Activated T-cell treated with anti-CD3 and anti-CD28 coated beads, Interleukin-2, amount 50 U/mL, for 72 hours (primary cell): ENCODE measurements at regions not wholly inside any gene's neighbourhood (a gene's known extent, or its start where the extent isn't known, plus 50 kb on each side); places are given as distances from the start of the nearest gene placed in this dataset.
A peak's percentile ranks its signal among the peaks of the same experiment; 100 is the strongest.

Source experiments
- ATAC-seq, 2 donors: fragments of 150-1000 bp; cut with Tn5 transposase; replicated peaks in 1 of 2; 2 replicates each; pipeline ENCODE4 v1.10.0; 2021; ENCODE audit warnings: moderate library complexity in 2 of 2, mild to moderate bottlenecking in 1 of 2
- DNase-seq, 2 donors: peaks; one replicate each; pipeline ENCODE4 v3.0.0; 2021 to 2022; ENCODE audit warnings: mixed read lengths in 1 of 2
- H3K27ac Mint-ChIP-seq: one replicate; pipeline ENCODE4 v1.8.0; 2022; ENCODE audit warnings: mild to moderate bottlenecking, moderate library complexity, mixed read lengths
- H3K27me3 Mint-ChIP-seq: one replicate; pipeline ENCODE4 v1.8.0; 2022; ENCODE audit warnings: low read depth, mixed read lengths
- H3K36me3 Mint-ChIP-seq, 2 donors: one replicate each; pipeline ENCODE4 v1.8.0; 2022; ENCODE audit warnings: mixed read lengths in 2 of 2, mild to moderate bottlenecking in 1 of 2; ENCODE audit not compliant: insufficient read depth in 2 of 2
- H3K4me1 Mint-ChIP-seq: one replicate; pipeline ENCODE4 v1.8.0; 2022; ENCODE audit warnings: low read depth, mixed read lengths
- H3K4me3 Mint-ChIP-seq, 2 donors: one replicate each; pipeline ENCODE4 v1.8.0; 2022; ENCODE audit warnings: mild to moderate bottlenecking in 2 of 2, mixed read lengths in 2 of 2, moderate library complexity in 2 of 2
- H3K9me3 Mint-ChIP-seq, 2 donors: one replicate each; pipeline ENCODE4 v1.8.0; 2022; ENCODE audit warnings: mixed read lengths in 2 of 2

DNA sequence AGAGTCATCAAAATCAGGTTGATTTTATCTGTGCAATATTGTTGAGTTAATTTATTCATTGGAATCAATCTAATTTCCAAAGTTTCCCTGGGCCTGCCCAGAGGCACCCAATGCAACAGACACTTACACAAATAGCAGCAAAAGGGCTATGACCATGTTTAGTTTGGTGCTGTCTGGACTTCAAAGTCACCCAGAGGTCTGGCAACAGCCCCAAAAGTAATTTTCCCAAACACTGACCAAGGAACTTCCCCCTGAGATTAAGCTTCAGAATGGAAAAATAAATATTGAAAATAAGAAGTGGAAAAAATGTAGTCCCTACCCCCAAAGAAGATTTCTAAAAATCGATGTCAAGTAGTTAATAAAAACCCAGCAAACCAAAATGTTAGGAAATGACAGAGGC is 70.9 kb upstream of the RNF152 start:
- Mint-ChIP-seq H3K36me3 (no peaks in the 10 kb centered on the region), H3K4me3 (no peak overlapping the region), H3K27ac (no peak overlapping the region), H3K9me3 (no peaks in the 10 kb centered on the region), H3K4me1 (no peaks in the 10 kb centered on the region), H3K27me3 (peaks cover 26% of the 10 kb centered on the region)
- ATAC-seq (no peak), DNase-seq (no peak)

DNA sequence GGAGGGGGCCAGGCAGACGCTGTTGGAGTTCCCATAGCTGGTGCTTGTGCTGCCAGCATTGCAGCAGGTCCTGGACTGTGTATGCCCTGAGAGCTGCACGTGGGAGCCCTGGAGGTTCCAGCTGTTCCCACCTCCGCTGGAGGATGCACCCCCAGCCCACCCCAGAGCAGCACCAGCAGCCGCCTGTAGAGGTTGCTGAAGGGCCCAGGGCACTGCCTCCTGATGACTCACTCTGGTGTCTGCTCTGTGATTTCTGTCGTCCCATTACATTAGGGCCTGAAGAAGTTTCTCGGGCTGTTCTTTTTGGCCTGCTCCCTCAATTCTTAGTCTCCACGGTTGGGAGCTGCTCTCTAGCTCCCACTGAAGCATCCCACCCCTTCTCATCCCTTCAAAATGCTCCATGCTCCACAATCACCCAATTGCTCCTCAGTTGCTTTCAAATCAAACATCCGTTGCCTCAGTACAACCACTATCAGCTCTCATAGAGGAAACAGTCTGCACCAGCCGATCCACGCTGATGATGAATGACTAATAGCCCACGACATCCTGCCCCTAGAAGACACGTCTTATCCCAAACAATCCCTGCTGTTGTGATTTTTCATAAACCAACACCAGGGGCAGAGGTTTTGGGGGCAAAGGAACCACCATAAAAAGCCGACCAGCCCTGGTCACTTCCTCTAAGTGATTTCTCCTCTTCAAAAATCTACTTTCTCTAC is 65.2 kb upstream of the RNF152 start:
- no peak for DNase-seq
- H3K4me1 Mint-ChIP-seq: peaks cover 13% of the 10 kb centered on the region
- peaks cover 36% of the 10 kb centered on the region for H3K27me3 Mint-ChIP-seq
- no peak overlapping the region for H3K4me3 Mint-ChIP-seq
- no peaks in the 10 kb centered on the region for H3K9me3 Mint-ChIP-seq
- no peak overlapping the region for H3K27ac Mint-ChIP-seq
- ATAC-seq: peak in 1 of 2 donors; percentile 28
- H3K36me3 Mint-ChIP-seq: no peaks in the 10 kb centered on the region

DNA sequence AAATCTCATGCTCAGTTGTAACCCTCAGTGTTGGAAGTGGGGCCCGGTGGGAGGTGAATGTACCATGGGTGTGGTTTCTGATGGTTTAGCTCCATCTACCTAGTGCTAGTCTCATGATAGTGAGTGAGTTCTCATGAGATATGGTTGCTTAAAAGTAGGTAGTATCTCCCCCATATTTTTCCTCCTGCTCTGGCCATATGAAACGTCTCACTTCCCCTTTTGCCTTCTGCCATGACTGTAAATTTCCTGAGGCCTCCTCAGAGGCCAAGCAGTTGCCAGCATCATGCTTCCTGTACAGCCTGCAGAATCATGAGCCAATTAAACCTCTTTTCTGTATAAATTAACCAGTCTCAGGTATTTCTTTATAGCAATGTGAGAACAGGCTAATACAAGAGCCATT is 62.8 kb upstream of the RNF152 start:
- no peaks in the 10 kb centered on the region for H3K36me3 Mint-ChIP-seq
- peaks cover 29% of the 10 kb centered on the region for H3K4me1 Mint-ChIP-seq

DNA sequence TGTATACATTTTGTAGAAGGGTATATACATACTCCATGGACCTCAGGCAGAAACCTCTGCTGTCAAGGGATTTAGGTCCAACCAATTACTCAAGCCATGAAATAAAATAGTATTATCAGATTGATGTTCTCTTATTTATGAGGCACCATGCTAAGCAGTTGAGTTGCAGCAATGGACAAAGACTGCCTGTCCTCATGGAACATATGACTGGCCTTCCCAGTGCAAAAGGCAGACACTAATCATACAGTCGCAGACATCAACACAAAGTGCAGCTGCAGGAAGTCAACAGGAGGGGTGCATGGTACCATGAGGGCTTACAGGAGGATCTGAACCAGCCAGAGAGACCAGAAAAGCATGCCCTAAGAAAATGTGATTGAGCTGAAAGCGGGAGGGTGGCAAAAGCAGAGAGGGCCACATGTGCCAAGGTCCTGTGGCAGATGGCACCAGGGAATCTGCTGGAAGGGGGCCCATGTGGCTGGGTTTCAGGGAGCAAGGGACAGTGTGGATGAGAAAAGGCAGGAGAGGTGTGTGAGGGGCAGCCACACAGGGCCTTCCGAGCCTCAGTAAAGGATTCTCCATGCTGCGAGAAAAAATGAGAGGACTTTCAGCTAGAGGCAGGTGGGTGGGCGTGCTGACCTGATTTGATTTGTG is 61.4 kb upstream of the RNF152 start:
- H3K27ac Mint-ChIP-seq: no peak overlapping the region
- H3K4me3 Mint-ChIP-seq: no peak overlapping the region
- no peak for DNase-seq

More for the DNA sequence above, 62.8 kb upstream of the RNF152 start:
- H3K4me3 Mint-ChIP-seq: no peak overlapping the region
- no peaks in the 10 kb centered on the region for H3K9me3 Mint-ChIP-seq
- no peak for DNase-seq
- no peak for ATAC-seq
- peaks cover 38% of the 10 kb centered on the region for H3K27me3 Mint-ChIP-seq
- H3K27ac Mint-ChIP-seq: no peak overlapping the region

DNA sequence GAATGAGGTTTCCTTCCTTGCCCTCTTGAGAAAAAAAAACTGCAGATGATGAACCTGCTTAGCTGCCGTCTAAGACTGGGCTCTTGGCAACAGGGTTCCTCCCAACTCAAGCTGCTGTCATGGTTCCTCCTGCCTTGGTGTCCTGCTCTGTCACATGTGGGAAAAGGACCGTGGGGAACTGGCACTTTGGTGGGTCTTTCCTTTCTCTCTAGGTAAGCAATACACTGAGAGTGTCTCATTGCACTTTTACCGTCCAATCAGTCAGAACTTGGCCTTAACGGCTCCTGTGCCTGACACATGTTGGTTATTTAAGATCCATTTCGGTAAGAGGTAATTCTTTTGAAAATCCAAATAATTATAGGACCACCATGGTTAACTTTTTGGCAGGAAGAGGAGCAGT is 60.8 kb upstream of the RNF152 start:
- H3K4me1 Mint-ChIP-seq: peaks cover 39% of the 10 kb centered on the region
- H3K4me3 Mint-ChIP-seq: peak overlapping the region in 1 of 2 donors; percentile 6
- DNase-seq (no peak), ATAC-seq (no peak)
- H3K27ac Mint-ChIP-seq: no peak overlapping the region
- no peaks in the 10 kb centered on the region for H3K36me3 Mint-ChIP-seq
- H3K9me3 Mint-ChIP-seq: no peaks in the 10 kb centered on the region
- H3K27me3 Mint-ChIP-seq: peaks cover 44% of the 10 kb centered on the region

More for the DNA sequence above, 61.4 kb upstream of the RNF152 start:
- H3K9me3 Mint-ChIP-seq: no peaks in the 10 kb centered on the region
- peaks cover 36% of the 10 kb centered on the region for H3K4me1 Mint-ChIP-seq
- no peak for ATAC-seq
- H3K36me3 Mint-ChIP-seq: no peaks in the 10 kb centered on the region
- H3K27me3 Mint-ChIP-seq: peaks cover 39% of the 10 kb centered on the region

DNA sequence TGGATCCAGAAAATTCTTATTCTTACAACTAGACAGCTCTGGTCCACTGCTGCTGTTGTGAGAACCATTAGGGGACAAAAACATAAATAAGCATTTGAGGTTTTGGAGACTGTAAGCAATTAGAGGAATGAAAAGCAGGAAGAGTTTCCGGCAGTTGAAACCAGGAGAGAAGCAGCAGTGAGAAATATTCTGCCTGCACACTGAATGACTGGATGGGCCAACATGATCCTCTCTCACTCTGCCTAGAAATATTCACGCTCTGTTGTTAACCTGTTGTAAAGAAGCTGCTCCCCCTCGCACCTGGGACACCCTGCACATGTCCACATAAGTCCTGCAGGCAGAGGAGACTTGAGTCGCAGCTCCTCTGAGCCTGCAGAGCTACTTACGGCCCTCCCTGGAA is 60.4 kb upstream of the RNF152 start:
- no peaks in the 10 kb centered on the region for H3K36me3 Mint-ChIP-seq
- H3K4me3 Mint-ChIP-seq: peak overlapping the region in 1 of 2 donors; percentile 6
- peaks cover 39% of the 10 kb centered on the region for H3K4me1 Mint-ChIP-seq
- peaks cover 48% of the 10 kb centered on the region for H3K27me3 Mint-ChIP-seq
- ATAC-seq (no peak), DNase-seq (no peak)
- no peak overlapping the region for H3K27ac Mint-ChIP-seq
- H3K9me3 Mint-ChIP-seq: no peaks in the 10 kb centered on the region

DNA sequence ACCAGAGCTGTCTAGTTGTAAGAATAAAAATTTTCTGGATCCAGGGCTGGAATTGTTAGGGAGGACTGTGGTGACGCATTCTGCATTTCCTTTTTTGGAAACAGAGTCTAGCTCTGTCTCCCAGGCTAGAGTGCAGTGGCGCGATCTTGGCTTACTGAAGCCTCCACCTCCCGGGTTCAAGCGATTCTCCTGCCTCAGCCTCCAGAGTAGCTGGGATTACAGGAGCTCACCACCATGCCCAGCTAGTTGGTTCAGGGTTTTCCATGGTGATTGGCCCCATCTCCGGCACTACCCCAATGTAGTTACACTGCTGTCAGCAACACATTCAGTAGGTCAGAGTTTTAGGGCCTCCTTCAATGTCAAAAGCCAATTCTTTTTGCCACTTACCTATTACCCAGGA is 58.6 kb upstream of the RNF152 start:
- Mint-ChIP-seq H3K27ac (no peak overlapping the region), H3K4me3 (no peak overlapping the region), H3K9me3 (no peaks in the 10 kb centered on the region), H3K4me1 (peaks cover 39% of the 10 kb centered on the region), H3K27me3 (peaks cover 62% of the 10 kb centered on the region), H3K36me3 (no peaks in the 10 kb centered on the region)
- ATAC-seq (no peak), DNase-seq (no peak)

DNA sequence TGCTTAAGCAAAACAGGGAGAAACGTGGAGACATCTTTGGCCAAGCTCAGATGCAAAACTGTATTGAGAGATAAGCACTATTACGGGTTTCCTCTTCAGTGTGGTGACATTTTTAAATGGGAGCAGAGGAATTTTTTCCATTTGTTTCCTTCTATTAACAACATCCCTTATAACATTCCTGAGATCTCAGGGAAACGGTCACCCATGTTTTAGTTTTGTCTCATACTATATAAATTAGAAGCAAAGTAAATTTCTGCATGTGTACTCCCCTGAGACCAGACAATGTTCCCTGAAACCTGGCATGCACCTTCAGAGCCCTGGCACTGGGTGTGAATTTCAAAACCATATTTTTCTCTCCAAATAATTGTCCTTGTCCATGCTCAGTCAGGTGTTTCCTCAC is 57.6 kb upstream of the RNF152 start:
- H3K4me3 Mint-ChIP-seq: no peak overlapping the region
- peaks cover 66% of the 10 kb centered on the region for H3K27me3 Mint-ChIP-seq
- ATAC-seq (no peak), DNase-seq (no peak)
- H3K4me1 Mint-ChIP-seq: peaks cover 39% of the 10 kb centered on the region
- H3K9me3 Mint-ChIP-seq: no peaks in the 10 kb centered on the region
- H3K36me3 Mint-ChIP-seq: no peaks in the 10 kb centered on the region
- H3K27ac Mint-ChIP-seq: no peak overlapping the region

DNA sequence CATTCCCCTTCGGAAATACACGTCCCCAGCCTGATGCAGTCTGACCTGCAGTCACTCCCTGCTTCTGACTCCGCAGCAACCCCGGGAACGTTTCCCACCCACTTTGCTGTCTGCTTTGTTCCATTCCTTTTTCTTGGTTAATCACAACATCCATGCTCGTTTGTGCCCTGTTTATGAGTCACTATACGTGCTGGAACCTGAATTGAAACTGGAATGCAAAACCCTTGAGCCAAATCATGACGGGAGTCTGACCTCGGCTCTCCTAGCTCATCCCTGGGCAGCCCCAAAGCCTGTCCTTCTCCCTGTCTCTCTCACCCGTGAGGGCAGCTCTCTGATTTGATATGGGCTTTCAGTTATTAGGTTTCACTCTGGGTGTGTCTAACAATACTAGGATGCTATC is 57.1 kb upstream of the RNF152 start:
- Mint-ChIP-seq H3K36me3 (no peaks in the 10 kb centered on the region), H3K9me3 (no peaks in the 10 kb centered on the region), H3K27me3 (peaks cover 70% of the 10 kb centered on the region), H3K27ac (no peak overlapping the region), H3K4me1 (peaks cover 39% of the 10 kb centered on the region), H3K4me3 (no peak overlapping the region)
- DNase-seq: no peak
- ATAC-seq: no peak

DNA sequence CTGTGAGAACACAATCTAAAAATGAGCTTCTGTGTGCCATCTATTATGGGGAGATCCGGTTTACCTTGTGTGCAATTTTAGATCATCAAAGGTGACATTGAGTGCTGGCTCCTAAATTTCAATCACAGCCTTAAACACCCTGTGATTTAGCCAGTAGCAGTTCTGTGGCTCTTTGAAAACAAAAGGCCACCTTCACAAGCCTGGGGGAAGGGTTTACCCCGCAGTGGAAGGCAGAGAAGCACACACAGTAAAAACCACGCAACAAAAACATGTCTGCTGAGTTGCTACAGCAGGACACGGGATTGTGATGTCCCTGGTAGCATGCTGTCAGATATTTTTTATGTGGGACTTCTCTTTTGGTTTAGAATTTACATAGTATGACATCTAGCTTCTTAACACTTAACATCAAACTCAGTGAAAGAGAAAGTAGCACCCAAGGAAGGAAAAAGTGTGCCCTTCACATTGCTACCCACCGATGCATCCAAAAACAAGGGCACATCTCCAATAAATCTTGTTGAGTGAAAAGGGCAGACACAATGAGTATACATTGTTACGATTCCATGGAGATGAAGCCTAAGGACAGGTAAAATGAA is 56.1 kb upstream of the RNF152 start:
- ATAC-seq (no peak), DNase-seq (no peak)
- H3K27me3 Mint-ChIP-seq: peaks cover 62% of the 10 kb centered on the region
- no peak overlapping the region for H3K27ac Mint-ChIP-seq
- no peaks in the 10 kb centered on the region for H3K9me3 Mint-ChIP-seq
- H3K4me1 Mint-ChIP-seq: peaks cover 38% of the 10 kb centered on the region
- no peaks in the 10 kb centered on the region for H3K36me3 Mint-ChIP-seq
- H3K4me3 Mint-ChIP-seq: no peak overlapping the region

DNA sequence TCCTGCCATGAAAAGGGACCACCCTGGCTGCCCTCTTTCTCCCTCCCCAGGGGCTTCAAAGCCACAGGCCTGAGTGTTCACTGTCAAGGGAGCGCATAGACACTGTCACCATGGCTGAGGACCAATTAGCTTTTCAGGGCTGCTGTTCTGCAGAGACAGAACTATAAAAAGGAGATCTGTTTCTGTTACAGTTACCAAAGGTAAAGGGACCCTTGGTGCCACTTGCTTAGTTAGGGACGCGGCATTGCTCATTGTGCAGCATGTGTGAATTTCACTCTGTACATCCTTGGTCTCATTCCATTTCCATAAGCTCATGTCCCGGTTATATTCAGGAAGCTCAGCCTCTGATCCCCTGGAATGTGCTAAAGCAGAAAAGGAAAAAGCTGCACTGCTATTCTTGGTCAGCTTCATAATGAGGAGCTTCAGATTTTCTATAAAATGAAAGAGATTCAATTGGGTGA is 55.5 kb upstream of the RNF152 start:
- H3K27ac Mint-ChIP-seq: no peak overlapping the region
- no peaks in the 10 kb centered on the region for H3K9me3 Mint-ChIP-seq
- no peak overlapping the region for H3K4me3 Mint-ChIP-seq
- no peaks in the 10 kb centered on the region for H3K36me3 Mint-ChIP-seq
- H3K4me1 Mint-ChIP-seq: peaks cover 37% of the 10 kb centered on the region
- H3K27me3 Mint-ChIP-seq: peaks cover 56% of the 10 kb centered on the region
- ATAC-seq: no peak
- DNase-seq: no peak

DNA sequence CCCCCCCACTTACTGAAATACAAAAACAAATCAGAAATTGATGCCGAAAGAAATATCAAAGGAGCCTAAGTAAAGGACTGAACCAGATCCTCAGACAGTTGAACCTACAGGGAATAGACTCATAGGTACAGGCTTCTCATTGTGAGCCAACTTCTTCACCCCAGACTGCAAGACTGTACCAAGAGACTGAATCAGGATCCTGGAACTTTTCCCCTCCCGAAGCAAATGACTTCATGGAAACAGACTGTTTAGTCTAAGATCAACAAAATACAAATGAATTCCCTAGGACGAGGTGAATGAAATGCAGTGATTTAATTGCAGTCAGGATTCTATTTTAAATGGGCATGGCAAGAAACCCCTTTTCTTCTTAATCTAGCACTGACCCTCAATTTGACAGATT is 53.6 kb upstream of the RNF152 start:
- no peak for DNase-seq
- peaks cover 55% of the 10 kb centered on the region for H3K27me3 Mint-ChIP-seq
- no peaks in the 10 kb centered on the region for H3K36me3 Mint-ChIP-seq
- no peak overlapping the region for H3K4me3 Mint-ChIP-seq
- no peak overlapping the region for H3K27ac Mint-ChIP-seq
- no peak for ATAC-seq
- no peaks in the 10 kb centered on the region for H3K9me3 Mint-ChIP-seq
- H3K4me1 Mint-ChIP-seq: peaks cover 21% of the 10 kb centered on the region

DNA sequence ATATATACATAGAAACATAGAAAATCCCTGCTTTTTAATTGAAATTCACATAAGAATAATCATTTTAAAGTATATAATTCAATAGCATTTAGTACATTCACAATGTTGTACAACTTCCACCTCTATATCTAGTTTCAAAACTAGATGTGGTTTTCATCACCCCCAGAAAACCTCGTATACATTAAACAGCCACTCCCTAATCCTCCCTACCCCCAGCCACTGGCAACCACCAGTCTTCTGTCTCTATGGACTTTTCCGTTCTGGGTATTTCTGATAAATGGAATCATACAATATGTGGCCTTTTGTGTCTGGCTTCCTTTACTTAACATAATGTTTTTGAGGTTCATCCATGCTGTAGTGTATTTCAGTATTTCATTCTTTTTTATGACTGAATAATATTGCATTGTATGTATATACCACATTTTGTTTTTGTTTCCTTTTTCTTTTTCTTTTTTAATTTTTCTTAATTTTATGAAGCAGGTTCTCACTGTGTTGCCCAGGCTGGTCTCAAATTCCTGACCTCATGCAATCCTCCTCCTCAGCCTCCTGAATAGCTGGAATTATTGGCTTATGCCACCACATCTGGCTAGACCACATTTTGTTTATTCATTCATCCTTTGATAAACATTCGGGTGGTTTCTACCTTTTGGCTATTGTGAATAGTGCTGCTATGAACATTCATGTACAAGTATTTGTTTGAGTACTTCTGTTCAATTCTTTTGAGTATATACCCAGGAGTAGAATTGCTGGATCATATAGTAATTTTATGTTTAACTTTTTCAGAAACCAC is 50.6 kb upstream of the RNF152 start:
- peaks cover 10% of the 10 kb centered on the region for H3K4me1 Mint-ChIP-seq
- peaks cover 28% of the 10 kb centered on the region for H3K27me3 Mint-ChIP-seq
- H3K27ac Mint-ChIP-seq: no peak overlapping the region
- no peak overlapping the region for H3K4me3 Mint-ChIP-seq
- peaks cover 1 to 2% of the 10 kb centered on the region in 2 donors for H3K36me3 Mint-ChIP-seq
- ATAC-seq (no peak), DNase-seq (no peak)
- H3K9me3 Mint-ChIP-seq: peaks cover 1 to 4% of the 10 kb centered on the region in 2 donors
